ENCODE measurements at regions not wholly inside any gene's neighbourhood (a gene's known extent, or its start where the extent isn't known, plus 50 kb on each side); places are given as distances from the start of the nearest gene placed in this dataset.
A peak's percentile ranks its signal among the peaks of the same experiment; 100 is the strongest.
"Not testable (repeated sequence)": the region's sequence is repeated elsewhere in the genome, so short reads cannot be mapped to it uniquely, and the experiment has no call there.

- no TSS peak for BruUV-seq (replicated peaks)
- POLR2A ChIA-PET, result interaction anchor here (0.9 kb wide), 1 partner anchor 95 kb away, joined by 3 read pairs; no protein-coding TSS in a partner anchor
- no peak overlapping the region for H3K4me3 Mint-ChIP-seq (ENCODE audit: unreplicated experiment)
- peaks cover 48% of the 10 kb centered on the region for H3K4me1 Mint-ChIP-seq (ENCODE audit: insufficient read depth, unreplicated experiment)
- no peaks in the 10 kb centered on the region for H3K9me3 Mint-ChIP-seq (ENCODE audit: unreplicated experiment)
- no peak overlapping the region for H3K27ac Mint-ChIP-seq (ENCODE audit: low read depth, unreplicated experiment)
- H3K27me3 Mint-ChIP-seq (ENCODE audit: insufficient read depth, unreplicated experiment), result no peaks in the 10 kb centered on the region
- CTCF ChIA-PET, result interaction anchor here (0.5 to 2.5 kb wide), 6 partner anchors 14 to 913 kb away, joined by 3 to 13 read pairs (median 3); no protein-coding TSS in a partner anchor
- DNase-seq (ENCODE audit: unreplicated experiment), result no peak
- no peak for TF ChIP-seq CTCF (IDR thresholded peaks at IDR 0.05; ENCODE audit: unreplicated experiment)
- intact Hi-C loops (cut with micrococcal nuclease), result loop anchor here (5.0 kb wide), 1 partner anchor 34 kb away; no protein-coding TSS in a partner anchor
- H3K36me3 Mint-ChIP-seq (ENCODE audit: insufficient read depth, unreplicated experiment), result no peaks in the 10 kb centered on the region
Measured at GRCh38 chr1:168468042-168468809, 75.6 kb downstream of the XCL2 start.

GRCh38 chr1:168467452-168467851, 76.3 kb downstream of the XCL2 start:
- no peak overlapping the region for H3K4me3 Mint-ChIP-seq (ENCODE audit: unreplicated experiment)
- no peak for TF ChIP-seq CTCF (IDR thresholded peaks at IDR 0.05; ENCODE audit: unreplicated experiment)
- intact Hi-C loops (cut with micrococcal nuclease), result loop anchor here (5.0 kb wide), 1 partner anchor 35 kb away; no protein-coding TSS in a partner anchor
- peaks cover under 1% of the 10 kb centered on the region for H3K9me3 Mint-ChIP-seq (ENCODE audit: unreplicated experiment)
- H3K4me1 Mint-ChIP-seq (ENCODE audit: insufficient read depth, unreplicated experiment), result peaks cover 48% of the 10 kb centered on the region
- DNase-seq (ENCODE audit: unreplicated experiment), result no peak
- H3K36me3 Mint-ChIP-seq (ENCODE audit: insufficient read depth, unreplicated experiment), result no peaks in the 10 kb centered on the region
- CTCF ChIA-PET, result interaction anchor here (0.5 kb wide), 1 partner anchor 912 kb away, joined by 3 read pairs; no protein-coding TSS in a partner anchor
- BruUV-seq (replicated peaks), result no TSS peak
- POLR2A ChIA-PET, result interaction anchor here (1.1 kb wide), 1 partner anchor 13 kb away, joined by 5 read pairs; no protein-coding TSS in a partner anchor
- H3K27ac Mint-ChIP-seq (ENCODE audit: low read depth, unreplicated experiment), result no peak overlapping the region
- H3K27me3 Mint-ChIP-seq (ENCODE audit: insufficient read depth, unreplicated experiment), result no peaks in the 10 kb centered on the region

- H3K27me3 Mint-ChIP-seq (ENCODE audit: insufficient read depth, unreplicated experiment), result no peaks in the 10 kb centered on the region
- H3K9me3 Mint-ChIP-seq (ENCODE audit: unreplicated experiment), result peaks cover 8% of the 10 kb centered on the region
- CTCF ChIA-PET, result interaction anchor here (0.8 kb wide), 1 partner anchor 165 kb away, joined by 3 read pairs; no protein-coding TSS in a partner anchor
- BruUV-seq (replicated peaks), result no TSS peak
- peak overlapping the region; percentile 3 for H3K27ac Mint-ChIP-seq (ENCODE audit: low read depth, unreplicated experiment)
- DNase-seq (ENCODE audit: unreplicated experiment), result no peak
- TF ChIP-seq CTCF (IDR thresholded peaks at IDR 0.05; ENCODE audit: unreplicated experiment), result no peak
- POLR2A ChIA-PET, result interaction anchor here (1.1 kb wide), 1 partner anchor 12 kb away, joined by 5 read pairs; no protein-coding TSS in a partner anchor
- intact Hi-C loops (cut with micrococcal nuclease), result loop anchor here (5.0 kb wide), 1 partner anchor 36 kb away; no protein-coding TSS in a partner anchor
- peaks cover 48% of the 10 kb centered on the region for H3K4me1 Mint-ChIP-seq (ENCODE audit: insufficient read depth, unreplicated experiment)
- no peak overlapping the region for H3K4me3 Mint-ChIP-seq (ENCODE audit: unreplicated experiment)
- no peaks in the 10 kb centered on the region for H3K36me3 Mint-ChIP-seq (ENCODE audit: insufficient read depth, unreplicated experiment)
Measured at GRCh38 chr1:168466714-168467131, 77.1 kb downstream of the XCL2 start.

GRCh38 chr1:168466092-168466713, 77.6 kb downstream of the XCL2 start:
- Mint-ChIP-seq H3K27me3 (ENCODE audit: insufficient read depth, unreplicated experiment) (no peaks in the 10 kb centered on the region), H3K9me3 (ENCODE audit: unreplicated experiment) (peaks cover 13% of the 10 kb centered on the region), H3K27ac (ENCODE audit: low read depth, unreplicated experiment) (peak overlapping the region; percentile 3), H3K4me3 (ENCODE audit: unreplicated experiment) (no peak overlapping the region), H3K4me1 (ENCODE audit: insufficient read depth, unreplicated experiment) (peaks cover 47% of the 10 kb centered on the region), H3K36me3 (ENCODE audit: insufficient read depth, unreplicated experiment) (no peaks in the 10 kb centered on the region)
- DNase-seq (ENCODE audit: unreplicated experiment), result peak; percentile 80
- TF ChIP-seq CTCF (IDR thresholded peaks at IDR 0.05; ENCODE audit: unreplicated experiment), result no peak
- ChIA-PET POLR2A (interaction anchor here (0.6 to 1.1 kb wide), 3 partner anchors 12 to 1270 kb away, joined by 3 to 5 read pairs (median 4); no protein-coding TSS in a partner anchor), CTCF (interaction anchor here (0.8 kb wide), 1 partner anchor 164 kb away, joined by 3 read pairs; no protein-coding TSS in a partner anchor)
- intact Hi-C loops (cut with micrococcal nuclease), result loop anchor here (5.0 kb wide), 1 partner anchor 36 kb away; no protein-coding TSS in a partner anchor
- BruUV-seq (replicated peaks), result no TSS peak

GRCh38 chr1:168461108-168461507, 82.7 kb downstream of the XCL2 start:
- H3K27me3 Mint-ChIP-seq (ENCODE audit: insufficient read depth, unreplicated experiment); H3K36me3 Mint-ChIP-seq (ENCODE audit: insufficient read depth, unreplicated experiment); DNase-seq (ENCODE audit: unreplicated experiment); intact Hi-C loops (cut with micrococcal nuclease); BruUV-seq (replicated peaks); H3K4me3 Mint-ChIP-seq (ENCODE audit: unreplicated experiment); H3K27ac Mint-ChIP-seq (ENCODE audit: low read depth, unreplicated experiment): not testable (repeated sequence)
- Mint-ChIP-seq H3K4me1 (ENCODE audit: insufficient read depth, unreplicated experiment) (peaks cover 18% of the 10 kb centered on the region), H3K9me3 (ENCODE audit: unreplicated experiment) (peaks cover 42% of the 10 kb centered on the region)
- POLR2A ChIA-PET, result interaction anchor here (0.6 to 1.0 kb wide), 3 partner anchors 11 to 452 kb away, joined by 3 to 7 read pairs (median 3); no protein-coding TSS in a partner anchor
- CTCF ChIA-PET, result interaction anchor here (0.6 to 1.1 kb wide), 3 partner anchors 9 to 205 kb away, joined by 3 read pairs; no protein-coding TSS in a partner anchor

Data from MCF 10A (cell line).